ENCODE measurements at regions not wholly inside any gene's neighbourhood (a gene's known extent, or its start where the extent isn't known, plus 50 kb on each side); places are given as distances from the start of the nearest gene placed in this dataset.
"Not testable (repeated sequence)": the region's sequence is repeated elsewhere in the genome, so short reads cannot be mapped to it uniquely, and the experiment has no call there.

DNA sequence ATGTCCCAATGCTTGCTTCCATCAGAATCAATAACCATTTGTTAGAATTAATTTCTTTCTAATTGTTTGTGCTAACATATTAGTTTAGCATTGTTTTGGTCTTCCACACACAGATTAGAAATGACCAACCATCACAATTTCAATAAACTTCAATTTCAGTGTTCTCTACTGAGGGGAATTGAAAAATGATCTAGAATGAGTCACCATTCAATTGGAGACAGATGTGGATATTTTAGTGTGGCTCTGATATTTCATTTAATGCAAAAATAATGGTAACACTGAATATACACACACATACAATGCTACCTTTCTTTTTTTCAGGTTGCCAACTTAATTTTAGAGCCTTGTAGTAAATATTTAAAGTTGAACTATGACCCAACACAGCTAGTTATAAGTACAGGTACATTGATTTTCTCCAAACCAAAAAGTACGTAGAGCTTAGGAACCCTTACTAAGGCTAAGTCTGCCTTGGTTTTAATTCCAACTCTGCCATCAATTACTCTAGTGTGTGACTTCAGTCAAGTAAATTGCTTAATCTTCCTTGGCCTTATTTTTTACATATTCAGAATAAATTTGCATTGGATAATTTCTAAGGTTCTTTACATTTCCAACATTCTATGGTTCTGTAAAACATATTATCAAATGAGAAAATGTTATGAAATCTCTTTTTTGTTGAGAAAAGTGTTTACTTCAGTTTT lies 143.9 kb downstream of the DMRTA1 start:
- ATAC-seq (ENCODE audit: low read depth in 2 of 2) (no peak), DNase-seq (no peak)
- H3K9me3 Mint-ChIP-seq = peaks cover 0 to 3% (median 0%) of the 10 kb centered on the region in 7 donors
- no peak overlapping the region for H3K4me3 Mint-ChIP-seq
- no peaks in the 10 kb centered on the region for H3K4me1 Mint-ChIP-seq
- no peaks in the 10 kb centered on the region for H3K36me3 Mint-ChIP-seq
- peaks cover 0 to 3% (median 0%) of the 10 kb centered on the region in 3 donors for H3K27me3 Mint-ChIP-seq
- no peak overlapping the region for H3K27ac Mint-ChIP-seq

- H3K36me3 Mint-ChIP-seq = no peaks in the 10 kb centered on the region
- ATAC-seq (ENCODE audit: low read depth in 2 of 2) = no peak
- no peaks in the 10 kb centered on the region for H3K4me1 Mint-ChIP-seq
- no peak overlapping the region for H3K4me3 Mint-ChIP-seq
- peaks cover 0 to 3% (median 0%) of the 10 kb centered on the region in 7 donors for H3K9me3 Mint-ChIP-seq
- peaks cover 0 to 3% (median 0%) of the 10 kb centered on the region in 3 donors for H3K27me3 Mint-ChIP-seq
- DNase-seq = no peak
- no peak overlapping the region for H3K27ac Mint-ChIP-seq
Measured at GRCh38 chr9:22595805-22596204, 149.2 kb downstream of the DMRTA1 start.

GRCh38 chr9:22617156-22617555 lies 170.5 kb downstream of the DMRTA1 start:
- Mint-ChIP-seq H3K27ac (no peak overlapping the region), H3K27me3 (no peaks in the 10 kb centered on the region), H3K36me3 (no peaks in the 10 kb centered on the region), H3K4me3 (no peak overlapping the region), H3K9me3 (peaks cover 0 to 13% (median 5%) of the 10 kb centered on the region in 7 donors), H3K4me1 (no peaks in the 10 kb centered on the region)
- DNase-seq = no peak
- no peak for ATAC-seq (ENCODE audit: low read depth in 2 of 2)

DNA sequence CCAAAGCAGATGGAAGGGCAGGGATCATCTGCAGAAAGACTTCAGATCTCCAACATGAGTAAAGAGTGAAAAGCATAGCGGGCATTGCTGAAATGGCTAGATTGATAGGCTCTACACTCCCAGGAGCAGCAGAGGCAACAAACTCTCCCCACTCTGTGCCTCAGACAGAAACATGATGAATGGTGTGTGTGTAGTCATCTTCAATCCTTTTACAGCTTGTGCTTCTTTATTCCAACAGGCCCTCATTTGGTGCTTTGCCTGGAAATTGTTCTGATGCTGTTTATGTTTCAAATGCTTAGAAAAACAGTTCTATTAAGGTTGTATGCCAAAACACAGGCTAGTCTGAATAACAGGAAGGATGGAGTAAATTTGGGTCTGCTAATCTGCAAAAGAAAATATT lies 176.2 kb downstream of the DMRTA1 start:
- H3K4me3 Mint-ChIP-seq = no peak overlapping the region
- H3K4me1 Mint-ChIP-seq = no peaks in the 10 kb centered on the region
- no peak overlapping the region for H3K27ac Mint-ChIP-seq
- H3K27me3 Mint-ChIP-seq = no peaks in the 10 kb centered on the region
- ATAC-seq (ENCODE audit: low read depth in 2 of 2) (no peak), DNase-seq (no peak)
- H3K36me3 Mint-ChIP-seq = no peaks in the 10 kb centered on the region
- peaks cover 0 to 6% (median 3%) of the 10 kb centered on the region in 7 donors for H3K9me3 Mint-ChIP-seq

GRCh38 chr9:22623236-22623635 lies 176.6 kb downstream of the DMRTA1 start:
- no peak for DNase-seq
- no peak for ATAC-seq (ENCODE audit: low read depth in 2 of 2)
- Mint-ChIP-seq H3K36me3 (no peaks in the 10 kb centered on the region), H3K27ac (no peak overlapping the region), H3K9me3 (peaks cover 0 to 6% (median 3%) of the 10 kb centered on the region in 7 donors), H3K27me3 (no peaks in the 10 kb centered on the region), H3K4me1 (no peaks in the 10 kb centered on the region), H3K4me3 (no peak overlapping the region)

DNA sequence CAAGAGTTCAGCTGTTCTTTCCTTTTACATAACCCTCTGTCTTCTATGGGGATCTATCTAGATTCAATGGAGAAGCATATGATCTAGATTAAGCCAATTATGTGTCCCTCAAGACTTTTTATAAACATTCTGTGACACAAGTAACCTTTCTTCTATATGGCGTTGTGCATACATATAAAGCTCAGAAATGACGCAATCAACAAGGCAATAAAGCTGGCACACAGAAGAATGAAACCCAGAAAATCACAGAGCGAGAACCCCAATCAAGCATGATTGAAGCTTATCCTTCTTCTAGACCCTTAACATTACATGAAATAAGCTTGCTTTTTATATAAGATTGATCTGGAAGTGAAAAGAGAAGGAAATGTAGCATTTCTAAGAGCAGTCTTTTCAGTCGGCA lies 178.9 kb downstream of the DMRTA1 start:
- H3K27me3 Mint-ChIP-seq = no peaks in the 10 kb centered on the region
- peaks cover 0 to 18% (median 8%) of the 10 kb centered on the region in 7 donors for H3K9me3 Mint-ChIP-seq
- no peak overlapping the region for H3K27ac Mint-ChIP-seq
- DNase-seq = no peak
- no peaks in the 10 kb centered on the region for H3K36me3 Mint-ChIP-seq
- no peak overlapping the region for H3K4me3 Mint-ChIP-seq
- no peaks in the 10 kb centered on the region for H3K4me1 Mint-ChIP-seq
- ATAC-seq (ENCODE audit: low read depth in 2 of 2) = no peak

- peaks cover 0 to 2% (median 0%) of the 10 kb centered on the region in 7 donors for H3K9me3 Mint-ChIP-seq
- H3K36me3 Mint-ChIP-seq = no peaks in the 10 kb centered on the region
- DNase-seq = no peak
- H3K27ac Mint-ChIP-seq = no peak overlapping the region
- H3K4me3 Mint-ChIP-seq = no peak overlapping the region
- H3K27me3 Mint-ChIP-seq = no peaks in the 10 kb centered on the region
- no peaks in the 10 kb centered on the region for H3K4me1 Mint-ChIP-seq
- ATAC-seq (ENCODE audit: low read depth in 2 of 2) = no peak
Measured at GRCh38 chr9:22643541-22643940, 196.9 kb downstream of the DMRTA1 start.

DNA sequence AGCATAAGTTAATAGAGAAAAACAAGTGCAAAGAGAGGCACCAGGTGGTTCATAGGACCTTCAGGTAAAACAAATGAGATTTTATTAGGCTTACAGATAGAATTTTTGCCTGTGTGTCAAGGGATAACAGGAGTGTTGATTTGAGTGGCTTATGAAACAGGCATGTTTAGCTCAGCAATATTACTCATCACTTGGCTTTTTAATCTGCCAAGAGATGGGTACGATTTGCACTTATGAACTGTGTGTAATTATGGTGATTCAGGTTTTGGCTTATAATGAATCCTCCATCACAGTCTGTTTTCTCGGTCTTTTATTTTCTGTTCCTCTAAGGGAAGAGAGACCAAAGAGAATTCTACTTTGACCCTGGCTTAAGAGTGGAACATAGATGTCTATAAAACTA lies 199.3 kb downstream of the DMRTA1 start:
- no peak for DNase-seq

GRCh38 chr9:22649384-22649783 lies 202.8 kb downstream of the DMRTA1 start:
- Mint-ChIP-seq H3K27me3 (no peaks in the 10 kb centered on the region), H3K27ac (no peak overlapping the region), H3K4me1 (no peaks in the 10 kb centered on the region), H3K4me3 (no peak overlapping the region), H3K9me3 (peaks cover 0 to 2% (median 0%) of the 10 kb centered on the region in 7 donors), H3K36me3 (no peaks in the 10 kb centered on the region)
- DNase-seq (no peak), ATAC-seq (ENCODE audit: low read depth in 2 of 2) (no peak)

More for the DNA sequence above, 199.3 kb downstream of the DMRTA1 start:
- Mint-ChIP-seq H3K27me3 (no peaks in the 10 kb centered on the region), H3K9me3 (peaks cover 0 to 2% (median 0%) of the 10 kb centered on the region in 7 donors), H3K27ac (no peak overlapping the region), H3K4me3 (no peak overlapping the region), H3K36me3 (no peaks in the 10 kb centered on the region), H3K4me1 (no peaks in the 10 kb centered on the region)
- ATAC-seq (ENCODE audit: low read depth in 2 of 2) = no peak

- ATAC-seq (ENCODE audit: low read depth in 2 of 2) (no peak), DNase-seq (no peak)
- H3K9me3 Mint-ChIP-seq = peaks cover 0 to 2% (median 0%) of the 10 kb centered on the region in 7 donors
- H3K27ac Mint-ChIP-seq = no peak overlapping the region
- no peaks in the 10 kb centered on the region for H3K27me3 Mint-ChIP-seq
- no peaks in the 10 kb centered on the region for H3K36me3 Mint-ChIP-seq
- no peak overlapping the region for H3K4me3 Mint-ChIP-seq
- H3K4me1 Mint-ChIP-seq = no peaks in the 10 kb centered on the region
Measured at GRCh38 chr9:22650145-22650544, 203.5 kb downstream of the DMRTA1 start.

- Mint-ChIP-seq H3K4me3 (no peak overlapping the region), H3K4me1 (no peaks in the 10 kb centered on the region)
- no peak for ATAC-seq (ENCODE audit: low read depth in 2 of 2)
Measured at GRCh38 chr9:22650946-22651345, 204.3 kb downstream of the DMRTA1 start.

DNA sequence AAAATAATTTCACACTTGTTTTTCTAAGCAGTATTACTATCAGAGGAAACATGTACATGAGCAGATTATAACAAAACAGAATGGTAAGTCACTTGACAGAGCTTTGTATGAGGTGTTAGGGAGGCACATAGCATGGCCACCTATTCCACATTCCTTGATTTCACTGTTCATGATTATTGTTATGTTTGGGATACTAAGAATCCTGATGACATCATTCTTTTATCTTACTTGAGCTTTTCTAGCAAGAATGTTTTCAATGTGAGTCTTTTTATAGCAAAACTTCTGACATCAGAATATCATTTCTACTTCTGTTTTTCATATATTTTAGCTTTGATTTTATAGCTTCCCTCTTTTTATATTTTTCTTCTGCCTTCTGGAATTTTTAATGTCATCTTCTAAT lies 208.2 kb downstream of the DMRTA1 start:
- Mint-ChIP-seq H3K36me3 (no peaks in the 10 kb centered on the region), H3K27ac (no peak overlapping the region), H3K4me3 (no peak overlapping the region), H3K27me3 (no peaks in the 10 kb centered on the region), H3K9me3 (no peaks in the 10 kb centered on the region), H3K4me1 (no peaks in the 10 kb centered on the region)
- no peak for DNase-seq
- no peak for ATAC-seq (ENCODE audit: low read depth in 2 of 2)

More at GRCh38 chr9:22650946-22651345, 204.3 kb downstream of the DMRTA1 start:
- DNase-seq = no peak
- H3K36me3 Mint-ChIP-seq = no peaks in the 10 kb centered on the region
- no peak overlapping the region for H3K27ac Mint-ChIP-seq
- peaks cover 0 to 2% (median 0%) of the 10 kb centered on the region in 7 donors for H3K9me3 Mint-ChIP-seq
- no peaks in the 10 kb centered on the region for H3K27me3 Mint-ChIP-seq

GRCh38 chr9:22657713-22658112 lies 211.1 kb downstream of the DMRTA1 start:
- Mint-ChIP-seq H3K4me1 (no peaks in the 10 kb centered on the region), H3K27me3 (no peaks in the 10 kb centered on the region), H3K9me3 (peaks cover 0 to 3% (median 2%) of the 10 kb centered on the region in 7 donors), H3K27ac (peak overlapping the region in 1 of 6 donors; percentile 6), H3K36me3 (no peaks in the 10 kb centered on the region), H3K4me3 (no peak overlapping the region)
- ATAC-seq (ENCODE audit: low read depth in 2 of 2) (no peak), DNase-seq (no peak)

DNA sequence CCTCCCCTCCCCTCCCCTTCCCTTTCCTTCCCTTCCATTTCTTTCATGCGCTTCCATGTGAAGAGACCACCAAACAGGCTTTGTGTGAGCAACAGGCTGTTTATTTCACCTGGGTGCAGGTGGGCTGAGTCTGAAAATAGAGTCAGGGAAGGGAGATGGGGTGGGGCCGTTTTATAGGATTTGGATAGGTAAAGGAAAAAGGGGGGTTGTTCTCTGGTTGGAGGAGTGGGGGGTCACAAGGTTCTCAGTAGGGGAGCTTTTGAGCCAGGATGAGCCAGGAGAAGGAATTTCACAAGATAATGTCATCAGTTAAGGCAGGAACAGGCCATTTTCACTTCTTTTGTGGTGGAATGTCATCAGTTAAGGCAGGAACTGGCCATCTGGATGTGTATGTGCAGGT lies 211.9 kb downstream of the DMRTA1 start:
- not testable (repeated sequence) for DNase-seq; H3K4me3 Mint-ChIP-seq; H3K27ac Mint-ChIP-seq; ATAC-seq (ENCODE audit: low read depth in 2 of 2); H3K36me3 Mint-ChIP-seq; H3K4me1 Mint-ChIP-seq; H3K27me3 Mint-ChIP-seq; H3K9me3 Mint-ChIP-seq
